ENCODE measurements at regions not wholly inside any gene's neighbourhood (a gene's known extent, or its start where the extent isn't known, plus 50 kb on each side); places are given as distances from the start of the nearest gene placed in this dataset.

- no peak for TF ChIP-seq CTCF (IDR thresholded peaks at IDR 0.05)
- no peak for TF ChIP-seq POLR2A (IDR thresholded peaks at IDR 0.05)
- TF ChIP-seq POLR2AphosphoS5 (IDR thresholded peaks at IDR 0.05; ENCODE audit: insufficient read depth in 1 of 2, low read depth in 1 of 2), result no peak
- DNase-seq (ENCODE audit: extremely low spot score in 2 of 2), result no peak
- Histone ChIP-seq H3K4me1 (no peaks in the 10 kb centered on the region), H3K4me3 (no peak overlapping the region), H3K27ac (no peak overlapping the region), H3K9me3 (no peaks in the 10 kb centered on the region), H3K27me3 (no peaks in the 10 kb centered on the region), H3K36me3 (no peaks in the 10 kb centered on the region)
- intact Hi-C loops (cut with DNase I), result no loop called here
These were observed 422.2 kb upstream of the MC4R start for GRCh38 chr18:60794802-60795201.

GRCh38 chr18:60804415-60804814 is 431.8 kb upstream of the MC4R start:
- TF ChIP-seq CTCF (IDR thresholded peaks at IDR 0.05), result no peak
- no peak for TF ChIP-seq POLR2A (IDR thresholded peaks at IDR 0.05)
- no peak for TF ChIP-seq POLR2AphosphoS5 (IDR thresholded peaks at IDR 0.05; ENCODE audit: insufficient read depth in 1 of 2, low read depth in 1 of 2)
- no peak for DNase-seq (ENCODE audit: extremely low spot score in 2 of 2)
- intact Hi-C loops (cut with DNase I), result no loop called here
- no peaks in the 10 kb centered on the region for H3K4me1 ChIP-seq
- H3K4me3 ChIP-seq, result no peak overlapping the region
- no peak overlapping the region for H3K27ac ChIP-seq
- H3K27me3 ChIP-seq, result no peaks in the 10 kb centered on the region
- no peaks in the 10 kb centered on the region for H3K9me3 ChIP-seq
- H3K36me3 ChIP-seq, result no peaks in the 10 kb centered on the region

- Histone ChIP-seq H3K27ac (no peak overlapping the region), H3K4me3 (no peak overlapping the region), H3K36me3 (no peaks in the 10 kb centered on the region), H3K9me3 (no peaks in the 10 kb centered on the region), H3K4me1 (no peaks in the 10 kb centered on the region), H3K27me3 (no peaks in the 10 kb centered on the region)
- no peak for DNase-seq (ENCODE audit: extremely low spot score in 2 of 2)
- intact Hi-C loops (cut with DNase I), result no loop called here
- no peak for TF ChIP-seq CTCF (IDR thresholded peaks at IDR 0.05)
These were observed 437.4 kb upstream of the MC4R start for GRCh38 chr18:60809937-60810336.

- H3K27me3 ChIP-seq, result no peaks in the 10 kb centered on the region
- H3K4me3 ChIP-seq, result no peak overlapping the region
- no peak overlapping the region for H3K27ac ChIP-seq
- TF ChIP-seq POLR2AphosphoS5 (IDR thresholded peaks at IDR 0.05; ENCODE audit: insufficient read depth in 1 of 2, low read depth in 1 of 2) (no peak), POLR2A (IDR thresholded peaks at IDR 0.05) (no peak), CTCF (IDR thresholded peaks at IDR 0.05) (no peak)
- intact Hi-C loops (cut with DNase I), result no loop called here
- no peaks in the 10 kb centered on the region for H3K36me3 ChIP-seq
- H3K4me1 ChIP-seq, result no peaks in the 10 kb centered on the region
- H3K9me3 ChIP-seq, result no peaks in the 10 kb centered on the region
- no peak for DNase-seq (ENCODE audit: extremely low spot score in 2 of 2)
These were observed 440.3 kb upstream of the MC4R start for GRCh38 chr18:60812921-60813320.

DNA sequence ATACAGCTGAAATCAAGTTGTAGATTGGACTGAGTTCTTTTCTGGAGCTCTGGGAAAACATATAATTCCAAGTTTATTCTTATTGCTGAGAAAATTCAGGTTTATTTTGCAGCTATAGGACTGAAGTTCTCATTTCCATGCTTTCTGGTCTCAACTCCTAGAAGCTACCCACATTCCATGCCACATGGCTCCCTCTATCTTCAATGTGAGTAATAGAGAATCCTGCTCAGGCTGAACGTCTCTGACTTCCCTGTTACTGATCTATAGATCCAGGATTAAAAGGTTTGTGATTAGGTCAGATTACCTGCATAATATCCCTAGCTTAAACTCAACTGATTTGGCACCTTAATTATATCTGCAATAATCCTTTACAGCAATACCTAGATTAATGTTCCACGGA is 453.8 kb upstream of the MC4R start:
- Histone ChIP-seq H3K27me3 (no peaks in the 10 kb centered on the region), H3K27ac (no peak overlapping the region), H3K4me3 (no peak overlapping the region), H3K4me1 (no peaks in the 10 kb centered on the region), H3K9me3 (no peaks in the 10 kb centered on the region), H3K36me3 (no peaks in the 10 kb centered on the region)
- DNase-seq (ENCODE audit: extremely low spot score in 2 of 2), result no peak
- TF ChIP-seq POLR2A (IDR thresholded peaks at IDR 0.05) (no peak), CTCF (IDR thresholded peaks at IDR 0.05) (no peak), POLR2AphosphoS5 (IDR thresholded peaks at IDR 0.05; ENCODE audit: insufficient read depth in 1 of 2, low read depth in 1 of 2) (no peak)
- intact Hi-C loops (cut with DNase I), result no loop called here
